Peyer's patch (tissue), 4 donors: ENCODE measurements at regions not wholly inside any gene's neighbourhood (a gene's known extent, or its start where the extent isn't known, plus 50 kb on each side); places are given as distances from the start of the nearest gene placed in this dataset.

Source experiments
- CTCF ChIP-seq, 6 experiments: fragments of 450-650 bp in 4 of 6; fragments of 200-600 bp in 2 of 6; sonication (generic) in 1 of 6; IDR thresholded peaks; one replicate each; pipeline ENCODE4 v1.5.1; 2017 to 2019; ENCODE audit warnings: antibody characterized with exemption in 6 of 6, mild to moderate bottlenecking in 3 of 6, moderate library complexity in 1 of 6
- POLR2A ChIP-seq, 2 donors: fragments of 450-650 bp; IDR thresholded peaks; one replicate each; pipeline ENCODE4 v1.5.1; 2017; ENCODE audit warnings: antibody characterized with exemption in 2 of 2, mild to moderate bottlenecking in 2 of 2, moderate library complexity in 2 of 2

- TF ChIP-seq CTCF (IDR thresholded peaks at IDR 0.05) = no peak
- no peak for TF ChIP-seq POLR2A (IDR thresholded peaks at IDR 0.05)
Measured at GRCh38 chr15:24017470-24017869, 330.4 kb upstream of the NDN start.
